BJ (cell line): ENCODE measurements at regions not wholly inside any gene's neighbourhood (a gene's known extent, or its start where the extent isn't known, plus 50 kb on each side); places are given as distances from the start of the nearest gene placed in this dataset.

ENCODE experiments used
- CTCF ChIA-PET: fragments of 350-600 bp; formaldehyde crosslinking; extraction: SDS; loops from one replicate; lab custom pipeline; 2021; ENCODE audit warnings: antibody characterized with exemption, inconsistent platforms; lab: Yijun Ruan, JAX
- POLR2A ChIA-PET: fragments of 300-600 bp; sonication (Branson Sonifier 250); formaldehyde crosslinking; extraction: SDS; loops from one replicate; lab custom pipeline; 2021; ENCODE audit warnings: antibody characterized with exemption; lab: Charles Lee
- DNase-seq: peaks from one replicate; pipeline ENCODE4 v3.0.0-alpha.2; 2011; ENCODE audit warnings: low read depth
- H3K27me3 ChIP-seq: 2 replicates; pipeline ENCODE4 v1.6.0; 2011; ENCODE audit warnings: low read length; ENCODE audit not compliant: control insufficient read depth, insufficient read depth
- H3K36me3 ChIP-seq: 2 replicates; pipeline ENCODE4 v1.5.1; 2011; ENCODE audit warnings: low read length; ENCODE audit not compliant: control insufficient read depth, insufficient read depth
- H3K4me3 ChIP-seq: 2 replicates; pipeline ENCODE4 v1.5.1; 2011; ENCODE audit warnings: low read depth, mild to moderate bottlenecking, control low read depth, low read length
- TF ChIP-seq, protein P1 (sequence below): IDR thresholded peaks from 2 replicates; pipeline ENCODE4 v1.5.1; 2011; ENCODE audit warnings: low read depth, mild to moderate bottlenecking, control low read depth, inconsistent platforms, low read length, moderate library complexity; ENCODE audit not compliant: insufficient read depth

DNA sequence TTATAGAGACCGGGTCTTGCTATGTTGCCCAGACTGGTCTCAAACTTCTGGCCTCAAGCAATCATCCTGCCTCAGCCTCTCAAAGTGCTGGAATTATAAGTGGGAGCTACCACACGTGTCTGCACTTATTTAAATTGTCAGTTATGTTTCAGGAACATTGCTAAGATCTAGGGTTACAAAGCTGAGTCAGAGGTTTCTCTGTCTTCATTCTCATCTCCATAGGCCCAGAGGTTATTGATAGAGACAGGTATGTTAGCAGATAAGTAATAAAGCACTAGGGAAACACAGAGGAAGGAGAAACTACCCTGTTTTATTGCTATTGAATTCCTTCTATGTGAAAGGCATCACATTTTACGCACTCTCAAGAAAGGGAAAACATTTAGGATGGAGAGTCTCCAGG, 214.1 kb downstream of the REEP3 start:
- TF ChIP-seq, protein P1, sequence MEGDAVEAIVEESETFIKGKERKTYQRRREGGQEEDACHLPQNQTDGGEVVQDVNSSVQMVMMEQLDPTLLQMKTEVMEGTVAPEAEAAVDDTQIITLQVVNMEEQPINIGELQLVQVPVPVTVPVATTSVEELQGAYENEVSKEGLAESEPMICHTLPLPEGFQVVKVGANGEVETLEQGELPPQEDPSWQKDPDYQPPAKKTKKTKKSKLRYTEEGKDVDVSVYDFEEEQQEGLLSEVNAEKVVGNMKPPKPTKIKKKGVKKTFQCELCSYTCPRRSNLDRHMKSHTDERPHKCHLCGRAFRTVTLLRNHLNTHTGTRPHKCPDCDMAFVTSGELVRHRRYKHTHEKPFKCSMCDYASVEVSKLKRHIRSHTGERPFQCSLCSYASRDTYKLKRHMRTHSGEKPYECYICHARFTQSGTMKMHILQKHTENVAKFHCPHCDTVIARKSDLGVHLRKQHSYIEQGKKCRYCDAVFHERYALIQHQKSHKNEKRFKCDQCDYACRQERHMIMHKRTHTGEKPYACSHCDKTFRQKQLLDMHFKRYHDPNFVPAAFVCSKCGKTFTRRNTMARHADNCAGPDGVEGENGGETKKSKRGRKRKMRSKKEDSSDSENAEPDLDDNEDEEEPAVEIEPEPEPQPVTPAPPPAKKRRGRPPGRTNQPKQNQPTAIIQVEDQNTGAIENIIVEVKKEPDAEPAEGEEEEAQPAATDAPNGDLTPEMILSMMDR: no peak
- ChIA-PET CTCF (interaction anchor here (1.5 kb wide), 1 partner anchor 15 kb away, joined by 6 read pairs; no protein-coding TSS in a partner anchor), POLR2A (no interaction called here)
- Histone ChIP-seq H3K4me3 (no peak overlapping the region), H3K27me3 (0 out of 2 replicates have a peak, but pooled peaks cover 1% of the 10 kb centered on the region), H3K36me3 (no peaks in the 10 kb centered on the region)
- DNase-seq: no peak

DNA sequence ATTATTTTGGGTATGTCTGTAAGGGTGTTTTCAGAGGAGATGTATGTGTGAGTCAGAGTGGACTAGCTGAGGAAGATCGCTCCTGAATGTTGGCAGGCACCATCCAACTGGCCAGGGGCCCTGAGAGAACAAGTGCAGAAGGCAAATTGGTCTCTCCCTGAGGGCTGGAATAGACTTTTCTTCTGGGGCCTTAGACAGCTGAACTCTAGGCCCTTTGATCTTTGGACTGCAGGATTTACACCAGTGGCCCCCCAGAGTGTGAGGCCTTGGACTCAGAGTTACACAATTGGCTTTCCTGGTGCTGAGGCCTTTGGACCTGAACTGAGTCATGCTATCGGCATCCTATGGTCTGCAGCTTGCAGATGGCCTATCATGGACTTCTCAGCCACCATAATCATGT, 217.2 kb downstream of the REEP3 start:
- POLR2A ChIA-PET: no interaction called here
- Histone ChIP-seq H3K36me3 (no peaks in the 10 kb centered on the region), H3K4me3 (no peak overlapping the region), H3K27me3 (peaks cover 1% of the 10 kb centered on the region; the same call in 1 of the 2 replicates)
- TF ChIP-seq, protein P1: no peak
- CTCF ChIA-PET: interaction anchor here (0.7 to 2.8 kb wide), 5 partner anchors 18 to 572 kb away, joined by 3 to 14 read pairs (median 5); no protein-coding TSS in a partner anchor
- no peak for DNase-seq

DNA sequence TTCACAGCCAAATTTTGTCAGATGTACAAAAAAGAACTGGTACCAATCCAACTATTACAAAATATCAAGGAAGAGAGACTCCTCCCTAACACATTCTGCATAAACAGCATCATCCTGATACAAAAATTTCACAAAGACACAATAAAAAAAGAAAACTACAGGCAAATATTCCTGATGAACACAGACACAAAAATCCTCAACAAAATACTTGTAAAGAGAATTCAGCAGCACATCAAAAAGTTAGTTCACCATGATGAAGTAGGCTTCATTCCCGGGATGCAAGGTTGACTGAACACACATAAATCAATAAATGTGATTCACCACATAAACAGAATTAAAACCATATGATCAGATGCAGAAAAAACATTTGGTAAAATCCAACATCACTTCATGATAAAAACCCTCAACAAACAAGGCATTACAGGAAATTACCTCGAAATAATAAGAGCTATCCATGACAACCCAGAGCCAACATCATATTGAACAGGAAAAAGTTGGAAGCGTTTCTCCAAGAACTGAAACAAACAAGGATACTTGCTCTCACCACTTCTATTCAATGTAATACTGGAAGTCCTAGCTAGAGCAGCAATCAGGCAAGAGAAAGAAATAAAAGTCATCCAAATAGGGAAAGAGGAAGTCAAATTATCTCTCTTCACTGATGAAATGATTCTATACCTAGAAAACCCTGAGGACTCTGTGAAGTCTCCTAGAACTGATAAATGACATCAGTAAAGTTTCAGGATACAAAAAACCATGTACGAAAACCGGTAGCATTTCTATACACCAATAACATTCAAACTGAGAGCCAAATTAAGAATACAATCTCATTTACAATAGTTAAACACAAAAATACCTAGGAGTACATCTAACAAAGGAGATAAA, 223.1 kb downstream of the REEP3 start:
- ChIA-PET POLR2A (interaction anchor here (0.6 kb wide), 1 partner anchor 10 kb away, joined by 10 read pairs; no protein-coding TSS in a partner anchor), CTCF (no interaction called here)
- peak; percentile 89 for DNase-seq
- TF ChIP-seq, protein P1: no peak
- no peak overlapping the region for H3K4me3 ChIP-seq
- H3K36me3 ChIP-seq: no peaks in the 10 kb centered on the region
- H3K27me3 ChIP-seq: peaks cover 1% of the 10 kb centered on the region; the same call in 1 of the 2 replicates

DNA sequence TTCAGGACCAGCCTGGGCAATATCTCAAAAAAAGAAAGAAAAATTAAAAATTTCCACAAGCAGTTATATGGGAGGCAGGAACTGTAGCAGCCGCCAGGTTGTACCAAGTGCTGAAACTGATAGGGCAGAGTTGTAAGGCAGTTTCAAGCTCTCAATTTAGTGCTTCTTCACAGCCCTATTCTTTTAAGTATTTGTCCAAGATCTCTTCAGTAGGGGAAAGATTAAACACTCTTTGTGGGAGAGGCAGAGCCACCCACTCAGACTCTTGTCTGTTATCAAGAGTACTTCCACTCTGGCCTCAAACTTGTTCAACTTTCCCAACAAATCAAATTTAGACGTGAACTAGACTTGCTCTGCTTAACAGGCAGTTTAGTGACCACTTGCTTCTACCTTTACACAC, 228.7 kb downstream of the REEP3 start:
- DNase-seq: no peak
- ChIA-PET POLR2A (no interaction called here), CTCF (no interaction called here)
- H3K36me3 ChIP-seq: no peaks in the 10 kb centered on the region
- H3K4me3 ChIP-seq: no peak overlapping the region
- H3K27me3 ChIP-seq: no peaks in the 10 kb centered on the region
- TF ChIP-seq, protein P1: no peak

DNA sequence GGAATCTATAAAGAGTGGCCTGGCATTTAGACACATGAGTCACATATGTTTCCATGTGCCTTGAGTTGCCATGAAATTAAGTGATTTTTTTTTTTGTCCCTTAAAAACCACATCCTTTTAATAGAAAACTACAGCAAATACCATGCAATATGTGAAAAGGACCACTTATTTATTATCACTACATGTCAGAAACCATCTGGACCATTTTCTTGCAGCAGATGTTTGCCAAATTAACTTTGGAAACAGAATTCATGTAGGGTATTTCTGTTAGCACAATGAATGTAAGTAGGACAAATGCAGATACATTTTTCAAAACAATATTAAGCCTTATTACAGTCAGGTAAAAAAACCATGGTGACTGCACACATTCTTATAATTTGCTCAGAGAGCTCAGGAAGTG, 230.6 kb downstream of the REEP3 start:
- TF ChIP-seq, protein P1: no peak
- no peaks in the 10 kb centered on the region for H3K27me3 ChIP-seq
- ChIA-PET POLR2A (interaction anchor here (0.5 kb wide), 1 partner anchor 121 kb away, joined by 3 read pairs; no protein-coding TSS in a partner anchor), CTCF (interaction anchor here (1.1 kb wide), 1 partner anchor 16 kb away, joined by 3 read pairs; no protein-coding TSS in a partner anchor)
- H3K4me3 ChIP-seq: no peak overlapping the region
- no peak for DNase-seq
- H3K36me3 ChIP-seq: no peaks in the 10 kb centered on the region
